ENCODE measurements at regions not wholly inside any gene's neighbourhood (a gene's known extent, or its start where the extent isn't known, plus 50 kb on each side); places are given as distances from the start of the nearest gene placed in this dataset.
"Not testable (repeated sequence)": the region's sequence is repeated elsewhere in the genome, so short reads cannot be mapped to it uniquely, and the experiment has no call there.

- not testable (repeated sequence) for DNase-seq (ENCODE audit: low read depth in 3 of 3, low spot score in 2 of 3)
These were observed 199.0 kb downstream of the JRKL start for GRCh38 chr11:96588793-96589192.

- no peak for DNase-seq (ENCODE audit: low read depth in 3 of 3, low spot score in 2 of 3)
These were observed 205.2 kb downstream of the JRKL start for GRCh38 chr11:96595011-96595410.

GRCh38 chr11:96607864-96608558, 218.2 kb downstream of the JRKL start:
- no peak for DNase-seq (ENCODE audit: low read depth in 3 of 3, low spot score in 2 of 3)

- DNase-seq (ENCODE audit: low read depth in 3 of 3, low spot score in 2 of 3) = no peak
These were observed 224.3 kb downstream of the JRKL start for GRCh38 chr11:96614101-96614500.

DNA sequence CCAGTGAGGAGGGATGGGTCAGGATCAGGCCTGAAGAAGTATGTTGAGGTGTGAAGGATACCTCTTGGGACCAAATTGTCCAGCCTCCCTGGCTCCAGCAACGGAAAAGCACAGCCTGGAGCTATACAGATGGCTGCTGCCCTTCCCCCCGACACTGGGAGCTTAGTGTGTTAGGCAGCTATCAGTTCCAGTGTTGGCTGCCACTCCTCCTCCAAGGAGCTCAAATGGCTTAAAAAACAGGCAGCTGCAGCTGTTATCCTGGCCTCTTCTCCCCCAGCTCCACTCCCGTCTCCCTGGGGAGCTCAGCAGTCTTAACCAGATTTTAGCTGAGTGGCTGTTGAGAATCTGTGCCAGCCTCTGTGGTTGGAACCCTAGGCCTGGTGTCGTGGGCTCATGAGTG, 225.0 kb downstream of the JRKL start:
- no peak for DNase-seq (ENCODE audit: low read depth in 3 of 3, low spot score in 2 of 3)

DNA sequence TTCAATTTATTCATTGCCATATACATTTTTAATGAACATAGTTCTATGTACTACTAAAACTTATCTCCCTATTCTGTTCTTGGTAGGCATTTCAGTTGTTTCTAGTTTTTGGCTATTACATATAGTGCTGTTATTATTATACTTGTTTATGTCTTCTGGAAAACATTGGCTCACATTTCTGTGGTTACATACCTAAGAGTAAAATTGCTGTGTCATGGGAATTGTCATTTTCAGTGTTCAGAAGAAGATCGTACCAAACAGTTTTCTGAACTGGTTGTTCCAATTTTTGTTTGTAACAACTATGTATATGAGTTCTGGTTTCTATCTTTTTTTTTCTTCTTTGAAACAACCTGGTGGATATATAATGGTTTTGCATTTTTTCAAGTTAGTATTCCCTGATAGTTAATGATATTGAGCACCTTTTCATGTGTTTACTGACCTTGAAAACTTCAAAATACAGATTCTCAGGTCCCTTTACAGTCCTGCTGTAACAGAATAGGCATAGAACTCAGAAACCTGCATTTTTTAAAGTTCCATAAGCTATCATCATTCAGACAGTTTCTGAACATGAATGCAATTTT, 230.7 kb downstream of the JRKL start:
- no peak for DNase-seq (ENCODE audit: low read depth in 3 of 3, low spot score in 2 of 3)

GRCh38 chr11:96621161-96621560, 231.3 kb downstream of the JRKL start:
- DNase-seq (ENCODE audit: low read depth in 3 of 3, low spot score in 2 of 3) = no peak

GRCh38 chr11:96622026-96622634, 232.3 kb downstream of the JRKL start:
- DNase-seq (ENCODE audit: low read depth in 3 of 3, low spot score in 2 of 3) = no peak

GRCh38 chr11:96624126-96624525, 234.3 kb downstream of the JRKL start:
- DNase-seq (ENCODE audit: low read depth in 3 of 3, low spot score in 2 of 3) = no peak

GRCh38 chr11:96627376-96627775, 237.6 kb downstream of the JRKL start:
- no peak for DNase-seq (ENCODE audit: low read depth in 3 of 3, low spot score in 2 of 3)

- no peak for DNase-seq (ENCODE audit: low read depth in 3 of 3, low spot score in 2 of 3)
These were observed 245.8 kb downstream of the JRKL start for GRCh38 chr11:96635655-96636054.

DNA sequence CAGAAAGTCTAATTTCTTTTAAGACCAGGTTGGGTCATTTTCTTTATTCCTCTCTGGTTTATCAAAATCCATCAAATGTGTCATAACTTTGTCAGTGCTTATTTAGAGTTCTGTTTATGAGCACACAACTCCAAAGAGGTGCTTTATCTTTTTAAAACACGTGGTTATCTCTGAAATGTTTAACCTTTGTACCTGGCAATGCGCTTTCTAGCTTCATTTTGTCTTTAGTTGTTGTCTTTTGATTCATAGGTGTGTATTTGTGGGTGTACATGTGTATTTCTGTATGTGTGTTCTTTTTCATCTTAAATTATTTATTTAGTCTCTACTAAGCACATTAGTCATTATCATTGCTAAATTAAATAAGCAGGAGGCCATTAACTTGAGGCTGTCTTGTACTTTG, 251.4 kb downstream of the JRKL start:
- DNase-seq (ENCODE audit: low read depth in 3 of 3, low spot score in 2 of 3) = no peak

GRCh38 chr11:96642583-96642982, 252.8 kb downstream of the JRKL start:
- no peak for DNase-seq (ENCODE audit: low read depth in 3 of 3, low spot score in 2 of 3)

DNA sequence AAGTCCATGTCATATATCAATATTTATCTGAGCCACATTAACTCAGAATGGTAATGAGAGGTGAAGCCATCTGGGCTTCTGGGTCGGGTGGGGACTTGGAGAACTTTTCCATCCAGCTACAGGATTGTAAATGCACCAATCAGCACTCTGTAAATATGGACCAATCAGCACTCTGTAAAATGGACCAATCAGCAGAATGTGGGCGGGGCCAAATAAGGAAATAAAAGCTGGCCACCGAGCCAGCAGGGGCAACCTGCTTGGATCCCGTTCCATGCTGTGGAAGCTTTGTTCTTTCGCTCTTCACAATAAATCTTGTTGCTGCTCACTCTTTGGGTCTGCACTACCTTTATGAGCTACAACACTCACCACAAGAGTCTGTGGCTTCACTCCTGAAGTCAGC, 253.4 kb downstream of the JRKL start:
- no peak for DNase-seq (ENCODE audit: low read depth in 3 of 3, low spot score in 2 of 3)

- no peak for DNase-seq (ENCODE audit: low read depth in 3 of 3, low spot score in 2 of 3)
These were observed 257.8 kb downstream of the JRKL start for GRCh38 chr11:96647621-96648020.

- no peak for DNase-seq (ENCODE audit: low read depth in 3 of 3, low spot score in 2 of 3)
These were observed 259.2 kb downstream of the JRKL start for GRCh38 chr11:96648991-96649390.

DNA sequence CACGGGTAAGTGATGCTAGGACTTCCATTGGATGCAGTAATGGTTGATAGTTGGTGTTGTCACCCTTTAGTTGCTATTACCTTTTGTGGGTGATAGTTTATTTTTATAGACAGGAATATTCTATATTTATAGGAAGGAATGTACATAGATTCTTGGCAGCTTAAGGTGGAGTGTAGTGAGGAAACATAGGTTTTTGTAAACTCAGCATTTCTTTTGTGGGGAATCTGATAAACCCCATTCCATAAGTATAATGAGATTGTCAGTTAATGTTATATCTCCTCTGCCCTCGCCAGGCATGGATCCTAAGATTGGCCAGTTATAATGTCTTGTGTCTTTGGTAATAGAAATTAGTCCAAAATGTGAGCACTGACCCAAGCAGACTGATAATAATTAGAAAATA, 262.7 kb downstream of the JRKL start:
- DNase-seq (ENCODE audit: low read depth in 3 of 3, low spot score in 2 of 3) = no peak

DNA sequence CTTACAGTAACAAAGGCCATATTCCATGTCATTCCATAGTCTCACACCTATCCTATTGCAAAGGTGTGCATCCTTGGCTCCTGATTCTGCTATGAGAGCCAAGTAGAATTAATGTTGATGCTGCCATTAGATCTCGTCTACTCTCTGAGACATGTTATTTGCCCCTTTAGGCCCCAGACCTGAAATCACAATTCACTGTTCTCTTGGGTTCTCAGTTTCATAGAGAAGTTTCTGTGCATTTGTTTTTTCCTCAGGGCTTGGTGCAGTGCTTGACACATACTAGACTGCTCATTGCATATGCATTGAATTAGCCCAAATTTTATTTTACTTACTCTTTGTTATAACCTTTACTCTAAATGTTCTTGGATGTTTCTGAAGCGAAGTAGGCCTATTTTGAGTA, 265.7 kb downstream of the JRKL start:
- DNase-seq (ENCODE audit: low read depth in 3 of 3, low spot score in 2 of 3) = no peak

GRCh38 chr11:96658436-96658835, 268.6 kb downstream of the JRKL start:
- DNase-seq (ENCODE audit: low read depth in 3 of 3, low spot score in 2 of 3) = no peak

- DNase-seq (ENCODE audit: low read depth in 3 of 3, low spot score in 2 of 3) = no peak
These were observed 274.3 kb downstream of the JRKL start for GRCh38 chr11:96664110-96664509.

DNA sequence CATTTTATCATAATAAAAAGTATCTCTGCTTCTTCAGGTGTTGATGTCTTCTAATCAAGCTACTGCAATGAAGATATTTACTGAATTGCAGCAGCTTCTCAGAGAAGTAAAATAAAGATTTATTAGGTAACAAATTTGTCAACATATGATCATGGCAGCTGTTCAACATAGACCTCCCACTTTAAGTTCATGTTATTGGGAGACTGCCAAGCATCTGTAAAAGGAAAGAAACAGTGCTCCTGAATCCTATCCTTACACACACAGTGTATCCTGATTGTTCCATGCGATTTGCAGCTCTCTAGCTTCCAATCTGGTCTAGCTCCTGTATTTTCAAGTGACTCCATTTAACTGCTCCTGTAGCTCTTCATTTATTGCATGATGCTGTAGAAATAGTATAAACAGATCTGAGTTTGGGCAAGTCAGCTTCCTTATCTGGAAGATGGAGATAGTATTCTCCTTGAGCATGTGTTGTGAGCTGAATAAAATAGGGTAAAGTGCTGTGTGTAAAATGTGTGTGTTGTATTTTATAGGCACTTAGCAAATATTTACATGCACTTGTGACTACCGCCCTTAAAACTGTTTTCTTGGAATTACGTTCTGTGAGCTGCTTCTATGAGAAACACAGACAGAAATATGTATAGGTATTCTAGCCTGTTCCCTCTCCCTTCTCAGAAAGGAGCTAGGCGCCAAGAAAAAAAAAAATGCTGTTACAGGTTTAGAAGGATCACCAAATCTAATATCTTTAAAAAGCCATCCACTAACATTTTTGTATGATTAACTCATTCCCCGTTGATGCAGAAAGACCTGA, 290.6 kb downstream of the JRKL start:
- no peak for DNase-seq (ENCODE audit: low read depth in 3 of 3, low spot score in 2 of 3)
